Suprapubic skin (tissue), 3 donors: ENCODE measurements at regions not wholly inside any gene's neighbourhood (a gene's known extent, or its start where the extent isn't known, plus 50 kb on each side); places are given as distances from the start of the nearest gene placed in this dataset.

ENCODE experiments used
- POLR2A ChIP-seq, 2 donors: fragments of 450-650 bp; IDR thresholded peaks; one replicate each; pipeline ENCODE4 v1.6.1; 2017; ENCODE audit warnings: antibody characterized with exemption in 2 of 2, mild to moderate bottlenecking in 2 of 2, moderate library complexity in 2 of 2
- TF ChIP-seq, protein P1 (sequence below), 2 donors: fragments of 200-600 bp in 1 of 2; fragments of 450-650 bp in 1 of 2; sonication (generic) in 1 of 2; IDR thresholded peaks; one replicate each; pipeline ENCODE4 v1.5.1; 2016 to 2019; ENCODE audit warnings: antibody characterized with exemption in 2 of 2, mild to moderate bottlenecking in 1 of 2, moderate library complexity in 1 of 2

DNA sequence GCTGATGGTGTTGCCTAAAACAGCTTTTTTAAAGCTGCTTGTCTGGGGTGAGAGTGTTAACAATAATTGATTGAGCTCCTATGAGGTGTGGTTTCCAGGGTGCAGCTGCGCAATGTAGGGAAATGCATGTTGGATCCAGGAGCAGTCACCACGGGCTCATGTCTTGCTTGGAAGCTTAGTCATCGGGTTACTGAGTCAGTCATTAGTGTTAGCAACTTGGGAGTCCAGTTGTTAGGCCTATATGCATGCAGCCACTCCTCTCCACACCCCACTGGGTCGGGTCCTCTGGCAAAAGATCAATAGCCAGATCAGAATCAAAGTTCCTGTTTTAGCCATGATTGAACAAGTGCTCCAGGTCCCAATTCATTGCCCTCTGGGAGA is 271.7 kb upstream of the CHD6 start:
- TF ChIP-seq, protein P1, sequence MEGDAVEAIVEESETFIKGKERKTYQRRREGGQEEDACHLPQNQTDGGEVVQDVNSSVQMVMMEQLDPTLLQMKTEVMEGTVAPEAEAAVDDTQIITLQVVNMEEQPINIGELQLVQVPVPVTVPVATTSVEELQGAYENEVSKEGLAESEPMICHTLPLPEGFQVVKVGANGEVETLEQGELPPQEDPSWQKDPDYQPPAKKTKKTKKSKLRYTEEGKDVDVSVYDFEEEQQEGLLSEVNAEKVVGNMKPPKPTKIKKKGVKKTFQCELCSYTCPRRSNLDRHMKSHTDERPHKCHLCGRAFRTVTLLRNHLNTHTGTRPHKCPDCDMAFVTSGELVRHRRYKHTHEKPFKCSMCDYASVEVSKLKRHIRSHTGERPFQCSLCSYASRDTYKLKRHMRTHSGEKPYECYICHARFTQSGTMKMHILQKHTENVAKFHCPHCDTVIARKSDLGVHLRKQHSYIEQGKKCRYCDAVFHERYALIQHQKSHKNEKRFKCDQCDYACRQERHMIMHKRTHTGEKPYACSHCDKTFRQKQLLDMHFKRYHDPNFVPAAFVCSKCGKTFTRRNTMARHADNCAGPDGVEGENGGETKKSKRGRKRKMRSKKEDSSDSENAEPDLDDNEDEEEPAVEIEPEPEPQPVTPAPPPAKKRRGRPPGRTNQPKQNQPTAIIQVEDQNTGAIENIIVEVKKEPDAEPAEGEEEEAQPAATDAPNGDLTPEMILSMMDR (IDR thresholded peaks at IDR 0.05) = no peak
- no peak for TF ChIP-seq POLR2A (IDR thresholded peaks at IDR 0.05)
